PC-3 (cell line): ENCODE measurements at regions not wholly inside any gene's neighbourhood (a gene's known extent, or its start where the extent isn't known, plus 50 kb on each side); places are given as distances from the start of the nearest gene placed in this dataset.

Experiments used
- ATAC-seq: fragments of 200-7000 bp; cut with Tn5 transposase; 2 replicates; pipeline ENCODE4 v1.9.1; 2020; ENCODE audit warnings: mild to moderate bottlenecking, moderate library complexity
- BruUV-seq: library from RNA; stranded (reverse); fragments of 400-500 nt; replicated peaks from 2 replicates; lab custom pipeline; 2021; lab: Mats Ljungman, UMichigan
- CTCF ChIA-PET: fragments of 300-600 bp; sonication (Branson Sonifier 250); formaldehyde crosslinking; loops from one replicate; lab custom pipeline; 2022; ENCODE audit warnings: antibody characterized with exemption; lab: Charles Lee
- POLR2A ChIA-PET: fragments of 300-600 bp; sonication (Branson Sonifier 250); formaldehyde crosslinking; loops from one replicate; lab custom pipeline; 2022; ENCODE audit warnings: antibody characterized with exemption; ENCODE audit not compliant: unreplicated experiment; lab: Charles Lee
- DNase-seq: peaks from one replicate; pipeline ENCODE4 v3.0.0-alpha.2; 2015
- H2AFZ ChIP-seq: fragments of 300-600 bp; sonication (generic); 2 replicates; pipeline ENCODE4 v1.6.0; 2016; ENCODE audit warnings: antibody characterized with exemption, low read length
- H3F3A ChIP-seq: fragments of 300-600 bp; sonication (generic); one replicate; pipeline ENCODE4 v1.6.0; 2017; ENCODE audit warnings: antibody characterized with exemption, low read length, control low read depth, mild to moderate bottlenecking; ENCODE audit not compliant: unreplicated experiment
- H3K27ac ChIP-seq: fragments of 300-600 bp; sonication (generic); 2 replicates; pipeline ENCODE4 v1.5.1; 2016; ENCODE audit warnings: mild to moderate bottlenecking, low read length
- H3K27me3 ChIP-seq: fragments of 300-600 bp; sonication (generic); 2 replicates; pipeline ENCODE4 v1.6.1; 2016; ENCODE audit warnings: low read length, mixed read lengths
- H3K36me3 ChIP-seq: fragments of 300-600 bp; sonication (generic); 2 replicates; pipeline ENCODE4 v1.6.1; 2016; ENCODE audit warnings: low read depth, mixed run types, low read length, mixed read lengths
- H3K4me1 ChIP-seq: fragments of 300-600 bp; sonication (generic); 2 replicates; pipeline ENCODE4 v1.5.1; 2016; ENCODE audit warnings: low read length; ENCODE audit not compliant: insufficient read depth
- H3K4me2 ChIP-seq: fragments of 300-600 bp; sonication (generic); 2 replicates; pipeline ENCODE4 v1.6.0; 2016; ENCODE audit warnings: low read length
- H3K4me3 ChIP-seq: fragments of 300-600 bp; sonication (generic); 2 replicates; pipeline ENCODE4 v1.5.1; 2016; ENCODE audit warnings: mild to moderate bottlenecking, low read length, mixed read lengths
- H3K79me2 ChIP-seq: fragments of 300-600 bp; sonication (generic); 2 replicates; pipeline ENCODE4 v1.6.1; 2017; ENCODE audit warnings: low read length, mixed read lengths
- H3K9ac ChIP-seq: fragments of 300-600 bp; sonication (generic); 2 replicates; pipeline ENCODE4 v1.6.0; 2016; ENCODE audit warnings: mild to moderate bottlenecking, low read length
- H3K9me2 ChIP-seq: fragments of 300-600 bp; sonication (generic); replicated peaks from 2 replicates; pipeline ENCODE4 v1.6.1; 2016; ENCODE audit warnings: mixed run types, low read length, mixed read lengths
- H3K9me3 ChIP-seq: fragments of 300-600 bp; sonication (generic); 2 replicates; pipeline ENCODE4 v1.6.1; 2016; ENCODE audit warnings: low read length, mixed read lengths
- H4K20me1 ChIP-seq: fragments of 300-600 bp; sonication (generic); 2 replicates; pipeline ENCODE4 v1.6.1; 2016; ENCODE audit warnings: low read length, mixed read lengths
- EZH2 ChIP-seq: fragments of 300-600 bp; sonication (generic); IDR thresholded peaks from one replicate; pipeline ENCODE4 v1.6.1; 2017; ENCODE audit warnings: antibody characterized with exemption, mild to moderate bottlenecking, low read length; ENCODE audit not compliant: unreplicated experiment
- EZH2phosphoT487 ChIP-seq: fragments of 300-600 bp; sonication (generic); IDR thresholded peaks from 2 replicates; pipeline ENCODE4 v1.6.1; 2018; ENCODE audit warnings: mild to moderate bottlenecking, antibody characterized with exemption, low read length, borderline replicate concordance
- intact Hi-C: fragments of 100-400 bp; cut with micrococcal nuclease; formaldehyde crosslinking; loops from 2 replicates; pipeline ENCODE4 v1.9.0; 2023
- TF ChIP-seq, protein P1 (sequence below): fragments of 300-600 bp; sonication (generic); conservative IDR thresholded peaks from 2 replicates; pipeline ENCODE4 v1.5.1; 2017; ENCODE audit warnings: antibody characterized with exemption, low read depth, mild to moderate bottlenecking, low read length

DNA sequence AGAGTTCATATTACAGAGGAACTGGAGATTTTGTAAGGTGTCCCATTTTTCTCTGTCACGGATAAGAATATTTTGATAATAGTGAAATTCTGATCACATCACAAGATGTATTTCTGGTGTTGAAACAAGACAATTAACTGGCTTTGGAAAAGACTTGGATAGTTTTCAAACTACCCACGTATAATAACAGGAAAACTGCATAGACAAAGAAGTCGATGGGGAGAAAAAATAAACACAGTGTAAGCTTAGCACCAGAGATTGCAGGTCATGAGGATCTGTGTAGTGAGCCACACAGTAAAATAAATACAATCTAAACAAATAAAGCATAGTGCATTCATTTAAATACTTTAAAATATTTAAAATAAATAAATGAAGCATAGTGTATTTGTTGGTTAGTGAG lies 452.3 kb upstream of the ADAMTS5 start:
- CTCF ChIA-PET: no interaction called here
- Histone ChIP-seq H4K20me1 (no peaks in the 10 kb centered on the region), H3K9me2 (no peaks in the 10 kb centered on the region), H3K4me2 (no peak overlapping the region), H3K4me3 (no peak overlapping the region), H3K9me3 (0 out of 2 replicates have a peak, but pooled peaks cover 7% of the 10 kb centered on the region), H3K79me2 (no peaks in the 10 kb centered on the region), H3F3A (no peaks in the 10 kb centered on the region), H2AFZ (no peak overlapping the region), H3K4me1 (no peaks in the 10 kb centered on the region; the same call in 1 of the 2 replicates), H3K9ac (no peak overlapping the region), H3K36me3 (no peaks in the 10 kb centered on the region), H3K27me3 (no peaks in the 10 kb centered on the region), H3K27ac (no peak overlapping the region)
- DNase-seq: no peak
- POLR2A ChIA-PET: no interaction called here
- no peak for TF ChIP-seq EZH2phosphoT487
- intact Hi-C loops: no loop called here
- BruUV-seq: no TSS peak
- no peak for ATAC-seq

DNA sequence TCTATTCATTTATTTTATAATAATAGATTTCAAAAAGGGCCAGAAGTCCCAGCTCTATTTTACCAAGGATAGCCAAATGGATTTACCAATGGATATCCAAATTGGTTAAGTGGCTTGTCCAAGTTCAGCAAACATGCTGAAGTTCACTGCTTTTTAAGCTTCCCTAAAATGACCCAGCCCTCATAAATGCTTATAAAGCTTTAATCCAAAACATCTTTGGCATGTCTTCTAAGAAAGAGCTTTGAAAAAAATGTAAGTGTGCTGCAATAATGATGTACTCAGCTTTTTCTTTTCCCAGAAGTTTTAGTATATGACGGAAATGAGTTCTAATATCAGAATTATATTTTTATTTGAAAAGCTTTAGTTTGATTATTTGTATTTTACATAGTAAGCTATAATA lies 451.5 kb upstream of the ADAMTS5 start:
- ATAC-seq (no peak), DNase-seq (no peak)
- intact Hi-C loops: no loop called here
- H3K79me2 ChIP-seq: no peaks in the 10 kb centered on the region
- H3K27me3 ChIP-seq: no peaks in the 10 kb centered on the region
- H3K4me2 ChIP-seq: no peak overlapping the region
- ChIA-PET POLR2A (interaction anchor here (0.5 kb wide), 1 partner anchor 69 kb away, joined by 3 read pairs; no protein-coding TSS in a partner anchor), CTCF (no interaction called here)
- H3F3A ChIP-seq: no peaks in the 10 kb centered on the region
- no peak for TF ChIP-seq EZH2
- TF ChIP-seq, protein P1, sequence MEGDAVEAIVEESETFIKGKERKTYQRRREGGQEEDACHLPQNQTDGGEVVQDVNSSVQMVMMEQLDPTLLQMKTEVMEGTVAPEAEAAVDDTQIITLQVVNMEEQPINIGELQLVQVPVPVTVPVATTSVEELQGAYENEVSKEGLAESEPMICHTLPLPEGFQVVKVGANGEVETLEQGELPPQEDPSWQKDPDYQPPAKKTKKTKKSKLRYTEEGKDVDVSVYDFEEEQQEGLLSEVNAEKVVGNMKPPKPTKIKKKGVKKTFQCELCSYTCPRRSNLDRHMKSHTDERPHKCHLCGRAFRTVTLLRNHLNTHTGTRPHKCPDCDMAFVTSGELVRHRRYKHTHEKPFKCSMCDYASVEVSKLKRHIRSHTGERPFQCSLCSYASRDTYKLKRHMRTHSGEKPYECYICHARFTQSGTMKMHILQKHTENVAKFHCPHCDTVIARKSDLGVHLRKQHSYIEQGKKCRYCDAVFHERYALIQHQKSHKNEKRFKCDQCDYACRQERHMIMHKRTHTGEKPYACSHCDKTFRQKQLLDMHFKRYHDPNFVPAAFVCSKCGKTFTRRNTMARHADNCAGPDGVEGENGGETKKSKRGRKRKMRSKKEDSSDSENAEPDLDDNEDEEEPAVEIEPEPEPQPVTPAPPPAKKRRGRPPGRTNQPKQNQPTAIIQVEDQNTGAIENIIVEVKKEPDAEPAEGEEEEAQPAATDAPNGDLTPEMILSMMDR: no peak
- no peak for TF ChIP-seq EZH2phosphoT487
- BruUV-seq: no TSS peak
- no peak overlapping the region for H3K27ac ChIP-seq
- no peak overlapping the region for H2AFZ ChIP-seq
- no peaks in the 10 kb centered on the region for H3K36me3 ChIP-seq
- H3K4me3 ChIP-seq: no peak overlapping the region
- H3K9ac ChIP-seq: no peak overlapping the region
- H3K9me2 ChIP-seq: no peaks in the 10 kb centered on the region
- H4K20me1 ChIP-seq: no peaks in the 10 kb centered on the region
- H3K4me1 ChIP-seq: no peaks in the 10 kb centered on the region; the same call in 1 of the 2 replicates
- H3K9me3 ChIP-seq: 0 out of 2 replicates have a peak, but pooled peaks cover 7% of the 10 kb centered on the region

DNA sequence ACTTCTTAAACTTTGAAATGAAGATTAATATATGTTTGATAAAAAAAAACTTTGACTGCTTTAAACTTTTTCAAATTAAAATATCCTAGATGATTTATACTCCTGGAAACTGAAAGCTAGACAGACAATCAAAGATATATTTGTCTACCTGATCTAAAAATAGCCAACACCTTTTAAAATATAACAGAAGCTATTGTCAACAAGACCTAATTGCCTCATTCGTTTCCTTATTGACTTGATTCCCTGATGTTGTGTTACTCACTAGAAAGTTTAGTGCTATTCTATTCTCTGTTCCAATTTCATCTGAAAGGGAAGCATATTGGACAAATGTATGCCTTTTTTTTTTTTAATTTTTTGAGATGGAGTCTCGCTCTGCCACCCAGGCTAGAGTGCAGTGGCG lies 445.6 kb upstream of the ADAMTS5 start:
- POLR2A ChIA-PET: interaction anchor here (0.6 kb wide), 1 partner anchor 184 kb away, joined by 3 read pairs; no protein-coding TSS in a partner anchor

More for the DNA sequence above, 445.6 kb upstream of the ADAMTS5 start:
- H3K36me3 ChIP-seq: no peaks in the 10 kb centered on the region
- no peak overlapping the region for H3K9ac ChIP-seq
- H3K27ac ChIP-seq: no peak overlapping the region
- DNase-seq (no peak), ATAC-seq (no peak)
- no peaks in the 10 kb centered on the region for H3F3A ChIP-seq
- intact Hi-C loops: no loop called here
- CTCF ChIA-PET: no interaction called here
- H3K9me3 ChIP-seq: 0 out of 2 replicates have a peak, but pooled peaks cover 7% of the 10 kb centered on the region
- H3K4me3 ChIP-seq: no peak overlapping the region
- H3K4me1 ChIP-seq: no peaks in the 10 kb centered on the region
- no peak overlapping the region for H3K4me2 ChIP-seq
- TF ChIP-seq EZH2phosphoT487 (no peak), EZH2 (no peak)
- TF ChIP-seq, protein P1: no peak
- no peaks in the 10 kb centered on the region for H3K9me2 ChIP-seq
- no peak overlapping the region for H2AFZ ChIP-seq
- H3K79me2 ChIP-seq: no peaks in the 10 kb centered on the region
- H3K27me3 ChIP-seq: no peaks in the 10 kb centered on the region
- no TSS peak for BruUV-seq
- H4K20me1 ChIP-seq: no peaks in the 10 kb centered on the region
